ENCODE measurements at regions not wholly inside any gene's neighbourhood (a gene's known extent, or its start where the extent isn't known, plus 50 kb on each side); places are given as distances from the start of the nearest gene placed in this dataset.

- H3K4me3 ChIP-seq (ENCODE audit: low read depth, low read length) = no peak overlapping the region
- TF ChIP-seq CTCF (IDR thresholded peaks at IDR 0.05; ENCODE audit: low read depth, low read length) = no peak
Measured at GRCh38 chr9:106737516-106737915, 125.5 kb upstream of the ZNF462 start.

- no peak for TF ChIP-seq CTCF (IDR thresholded peaks at IDR 0.05; ENCODE audit: low read depth, low read length)
Measured at GRCh38 chr9:106738109-106738508, 124.9 kb upstream of the ZNF462 start.

GRCh38 chr9:106745457-106745856 lies 117.5 kb upstream of the ZNF462 start:
- H3K4me3 ChIP-seq (ENCODE audit: low read depth, low read length) = no peak overlapping the region
- no peak for TF ChIP-seq CTCF (IDR thresholded peaks at IDR 0.05; ENCODE audit: low read depth, low read length)

More at GRCh38 chr9:106738109-106738508, 124.9 kb upstream of the ZNF462 start:
- H3K4me3 ChIP-seq (ENCODE audit: low read depth, low read length) = no peak overlapping the region

GRCh38 chr9:106745876-106746275 lies 117.1 kb upstream of the ZNF462 start:
- no peak overlapping the region for H3K4me3 ChIP-seq (ENCODE audit: low read depth, low read length)
- no peak for TF ChIP-seq CTCF (IDR thresholded peaks at IDR 0.05; ENCODE audit: low read depth, low read length)

- no peak overlapping the region for H3K4me3 ChIP-seq (ENCODE audit: low read depth, low read length)
- no peak for TF ChIP-seq CTCF (IDR thresholded peaks at IDR 0.05; ENCODE audit: low read depth, low read length)
Measured at GRCh38 chr9:106751681-106752080, 111.3 kb upstream of the ZNF462 start.

- no peak overlapping the region for H3K4me3 ChIP-seq (ENCODE audit: low read depth, low read length)
- TF ChIP-seq CTCF (IDR thresholded peaks at IDR 0.05; ENCODE audit: low read depth, low read length) = no peak
Measured at GRCh38 chr9:106752581-106752980, 110.4 kb upstream of the ZNF462 start.

GRCh38 chr9:106753155-106753671 lies 109.8 kb upstream of the ZNF462 start:
- TF ChIP-seq CTCF (IDR thresholded peaks at IDR 0.05; ENCODE audit: low read depth, low read length) = no peak
- no peak overlapping the region for H3K4me3 ChIP-seq (ENCODE audit: low read depth, low read length)

Data from WI38 (cell line).